Esophagus muscularis mucosa (tissue), 4 donors: ENCODE measurements at regions not wholly inside any gene's neighbourhood (a gene's known extent, or its start where the extent isn't known, plus 50 kb on each side); places are given as distances from the start of the nearest gene placed in this dataset.

Source experiments
- EP300 ChIP-seq: sonication (generic); formaldehyde crosslinking; IDR thresholded peaks from one replicate; pipeline ENCODE4 v1.6.1; 2017; ENCODE audit warnings: antibody characterized with exemption
- POLR2A ChIP-seq: fragments of 450-650 bp; IDR thresholded peaks from one replicate; pipeline ENCODE4 v1.6.1; 2017; ENCODE audit warnings: antibody characterized with exemption, moderate library complexity, mild to moderate bottlenecking, low read depth
- TF ChIP-seq, protein P1 (sequence below), 3 experiments: fragments of 200-600 bp in 2 of 3; fragments of 450-650 bp in 1 of 3; sonication (generic) in 2 of 3; IDR thresholded peaks; one replicate each; pipeline ENCODE4 v1.5.1; 2017 to 2019; ENCODE audit warnings: antibody characterized with exemption in 3 of 3, mild to moderate bottlenecking in 2 of 3, moderate library complexity in 1 of 3

DNA sequence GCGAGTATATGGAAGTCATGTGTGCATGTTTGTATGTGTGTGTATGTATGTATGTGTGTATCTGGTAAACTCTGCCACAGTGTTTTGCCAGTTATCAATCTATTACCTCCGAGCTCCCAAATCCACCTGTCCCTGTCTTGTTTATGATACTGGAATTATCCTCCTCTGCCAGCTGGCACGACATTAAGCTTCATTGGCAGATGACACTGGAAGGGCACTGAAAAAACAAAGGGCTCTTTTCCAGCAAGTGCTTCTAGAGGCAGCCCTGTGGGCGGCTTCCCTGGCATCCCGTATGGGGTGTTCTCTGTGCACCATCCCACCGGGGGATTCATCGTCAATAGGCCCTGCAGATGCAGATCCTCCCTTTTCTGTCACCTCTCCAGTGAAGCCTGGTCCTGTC is 221.5 kb downstream of the MSX2 start:
- TF ChIP-seq, protein P1, sequence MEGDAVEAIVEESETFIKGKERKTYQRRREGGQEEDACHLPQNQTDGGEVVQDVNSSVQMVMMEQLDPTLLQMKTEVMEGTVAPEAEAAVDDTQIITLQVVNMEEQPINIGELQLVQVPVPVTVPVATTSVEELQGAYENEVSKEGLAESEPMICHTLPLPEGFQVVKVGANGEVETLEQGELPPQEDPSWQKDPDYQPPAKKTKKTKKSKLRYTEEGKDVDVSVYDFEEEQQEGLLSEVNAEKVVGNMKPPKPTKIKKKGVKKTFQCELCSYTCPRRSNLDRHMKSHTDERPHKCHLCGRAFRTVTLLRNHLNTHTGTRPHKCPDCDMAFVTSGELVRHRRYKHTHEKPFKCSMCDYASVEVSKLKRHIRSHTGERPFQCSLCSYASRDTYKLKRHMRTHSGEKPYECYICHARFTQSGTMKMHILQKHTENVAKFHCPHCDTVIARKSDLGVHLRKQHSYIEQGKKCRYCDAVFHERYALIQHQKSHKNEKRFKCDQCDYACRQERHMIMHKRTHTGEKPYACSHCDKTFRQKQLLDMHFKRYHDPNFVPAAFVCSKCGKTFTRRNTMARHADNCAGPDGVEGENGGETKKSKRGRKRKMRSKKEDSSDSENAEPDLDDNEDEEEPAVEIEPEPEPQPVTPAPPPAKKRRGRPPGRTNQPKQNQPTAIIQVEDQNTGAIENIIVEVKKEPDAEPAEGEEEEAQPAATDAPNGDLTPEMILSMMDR (IDR thresholded peaks at IDR 0.05) = no peak
- TF ChIP-seq POLR2A (no peak), EP300 (no peak)
